IMR-90 (cell line): ENCODE measurements at regions not wholly inside any gene's neighbourhood (a gene's known extent, or its start where the extent isn't known, plus 50 kb on each side); places are given as distances from the start of the nearest gene placed in this dataset.

Experiments used
- ATAC-seq: fragments of 200-7000 bp; cut with Tn5 transposase; 2 replicates; pipeline ENCODE4 v1.9.1; 2020; ENCODE audit warnings: low read depth, mild to moderate bottlenecking, moderate library complexity
- BruUV-seq: library from RNA; stranded (reverse); fragments of 400-500 nt; replicated peaks from 2 replicates; lab custom pipeline; 2021; lab: Mats Ljungman, UMichigan
- CTCF ChIA-PET: fragments of 300-600 bp; formaldehyde crosslinking; extraction: SDS; loops from one replicate; lab custom pipeline; 2021; ENCODE audit warnings: antibody characterized with exemption; lab: Yijun Ruan, JAX
- POLR2A ChIA-PET: fragments of 300-600 bp; sonication (Branson Sonifier 250); formaldehyde crosslinking; loops from one replicate; lab custom pipeline; 2022; ENCODE audit warnings: antibody characterized with exemption; ENCODE audit not compliant: unreplicated experiment; lab: Charles Lee
- DNase-seq: peaks from one replicate; pipeline ENCODE4 v3.0.0; 2013
- H2AFZ ChIP-seq: replicated peaks from 2 replicates; pipeline ENCODE3; 2013; ENCODE audit warnings: low read length, mild to moderate bottlenecking; ENCODE audit not compliant: poor library complexity
- H2AK5ac ChIP-seq: 2 replicates; pipeline ENCODE4 v1.6.1; 2013; ENCODE audit warnings: low read depth, low read length, inconsistent platforms
- H2AK9ac ChIP-seq: replicated peaks from 2 replicates; pipeline ENCODE3; 2013; ENCODE audit warnings: mild to moderate bottlenecking, low read depth, low read length, moderate library complexity; ENCODE audit not compliant: poor library complexity
- H2BK120ac ChIP-seq: 2 replicates; pipeline ENCODE4 v1.6.1; 2013; ENCODE audit warnings: low read depth, low read length, inconsistent platforms
- H2BK15ac ChIP-seq: 3 replicates; pipeline ENCODE4 v1.6.1; 2013; ENCODE audit warnings: low read depth, low read length, inconsistent platforms
- H2BK20ac ChIP-seq: 2 replicates; pipeline ENCODE4 v1.6.1; 2013; ENCODE audit warnings: low read depth, mild to moderate bottlenecking, inconsistent platforms, low read length, moderate library complexity
- H2BK5ac ChIP-seq: 2 replicates; pipeline ENCODE4 v1.6.1; 2013; ENCODE audit warnings: mild to moderate bottlenecking, low read depth, low read length, inconsistent platforms; ENCODE audit not compliant: poor library complexity, severe bottlenecking
- H3K14ac ChIP-seq: replicated peaks from 2 replicates; pipeline ENCODE4 v1.6.1; 2013; ENCODE audit warnings: low read depth, low read length, inconsistent platforms
- H3K18ac ChIP-seq: 2 replicates; pipeline ENCODE4 v1.6.1; 2013; ENCODE audit warnings: low read depth, low read length, control low read depth
- H3K23ac ChIP-seq: 2 replicates; pipeline ENCODE4 v1.6.1; 2013; ENCODE audit warnings: low read depth, low read length, inconsistent platforms
- H3K27ac ChIP-seq: 2 replicates; pipeline ENCODE4 v1.5.1; 2013; ENCODE audit warnings: mild to moderate bottlenecking, control low read depth, low read length; ENCODE audit not compliant: insufficient read depth
- H3K27me3 ChIP-seq: 2 replicates; pipeline ENCODE4 v1.6.1; 2013; ENCODE audit warnings: low read length; ENCODE audit not compliant: control insufficient read depth, insufficient read depth
- H3K36me3 ChIP-seq: 2 replicates; pipeline ENCODE4 v1.6.1; 2013; ENCODE audit warnings: low read length, mixed read lengths; ENCODE audit not compliant: control insufficient read depth, insufficient read depth
- H3K4ac ChIP-seq: 2 replicates; pipeline ENCODE4 v1.6.1; 2013; ENCODE audit warnings: low read depth, low read length, inconsistent platforms
- H3K4me1 ChIP-seq: 2 replicates; pipeline ENCODE4 v1.6.1; 2013; ENCODE audit warnings: low read length, mixed read lengths; ENCODE audit not compliant: control insufficient read depth, insufficient read depth
- H3K4me2 ChIP-seq: 2 replicates; pipeline ENCODE4 v1.6.1; 2013; ENCODE audit warnings: low read depth, mild to moderate bottlenecking, control low read depth, low read length, moderate library complexity
- H3K4me3 ChIP-seq: 2 replicates; pipeline ENCODE4 v1.5.1; 2013; ENCODE audit warnings: low read depth, mild to moderate bottlenecking, control low read depth, low read length, moderate library complexity; ENCODE audit not compliant: insufficient read depth
- H3K56ac ChIP-seq: 2 replicates; pipeline ENCODE4 v1.6.1; 2013; ENCODE audit warnings: low read length, inconsistent platforms; ENCODE audit not compliant: insufficient read depth; ENCODE audit errors: extremely low read depth
- H3K79me1 ChIP-seq, 2 experiments: 2 replicates each; pipeline ENCODE4 v1.6.1; 2013; ENCODE audit warnings: low read length in 2 of 2, inconsistent platforms in 1 of 2, low read depth in 1 of 2
- H3K9ac ChIP-seq: 2 replicates; pipeline ENCODE4 v1.6.1; 2013; ENCODE audit warnings: low read depth, low read length, control low read depth
- H3K9me1 ChIP-seq: 2 replicates; pipeline ENCODE4 v1.6.1; 2013; ENCODE audit warnings: low read length, inconsistent platforms; ENCODE audit not compliant: insufficient read depth
- H3K9me3 ChIP-seq: 2 replicates; pipeline ENCODE4 v1.6.1; 2013; ENCODE audit warnings: low read length; ENCODE audit not compliant: control insufficient read depth, insufficient read depth
- H4K20me1 ChIP-seq: 2 replicates; pipeline ENCODE4 v1.6.1; 2013; ENCODE audit warnings: low read length, inconsistent platforms; ENCODE audit not compliant: insufficient read depth
- H4K5ac ChIP-seq: 2 replicates; pipeline ENCODE4 v1.6.1; 2013; ENCODE audit warnings: mild to moderate bottlenecking, low read depth, low read length, control low read depth
- H4K8ac ChIP-seq, 2 experiments: 2 replicates each; pipeline ENCODE4 v1.6.1; 2013; ENCODE audit warnings: low read depth in 2 of 2, low read length in 2 of 2, control low read depth in 1 of 2, inconsistent platforms in 1 of 2
- H4K91ac ChIP-seq: 2 replicates; pipeline ENCODE4 v1.6.1; 2013; ENCODE audit warnings: low read depth, low read length, inconsistent platforms; ENCODE audit not compliant: insufficient read depth
- CTCF ChIP-seq: conservative IDR thresholded peaks from 2 replicates; pipeline ENCODE4 v1.5.1; 2012; ENCODE audit warnings: mild to moderate bottlenecking, low read depth, low read length, improper control_type of control experiment
- WGBS, 2 experiments: methylation state at CpG; one replicate each; pipeline versions ENCODE4 v1.1.5 to v1.1.7; 2013; ENCODE audit warnings: missing lambda C conversion rate in 2 of 2; ENCODE audit not compliant: insufficient read length in 1 of 2; ENCODE audit errors: extremely low coverage in 2 of 2; 5-methylcytosine and 5-hydroxymethylcytosine counted together
- dilution Hi-C: fragments of 300-500 bp; cut with HindIII; formaldehyde crosslinking; loops from one replicate; pipeline ENCODE4 v1.14.3; 2018; ENCODE audit warnings: low sequenced_read_pairs; ENCODE audit not compliant: unreplicated experiment
- in situ Hi-C: fragments of 300-500 bp; cut with MboI; formaldehyde crosslinking; loops from 3 replicates; pipeline ENCODE4 v1.14.3; 2019; ENCODE audit warnings: low sequenced_read_pairs, inconsistent platforms, mixed read lengths
- intact Hi-C: fragments of 100-400 bp; cut with micrococcal nuclease; formaldehyde crosslinking; loops from 2 replicates; pipeline ENCODE4 v1.10.0; 2022

- dilution Hi-C loops: no loop called here
- no peak for DNase-seq
- intact Hi-C loops: no loop called here
- H3K18ac ChIP-seq: no peak overlapping the region
- H3K56ac ChIP-seq: no peak overlapping the region
- no peak for ATAC-seq
- H3K9me3 ChIP-seq: no peaks in the 10 kb centered on the region
- H3K36me3 ChIP-seq: no peaks in the 10 kb centered on the region
- H3K4ac ChIP-seq: no peak overlapping the region
- no peak overlapping the region for H3K4me2 ChIP-seq
- H2AK5ac ChIP-seq: no peak overlapping the region
- H3K4me1 ChIP-seq: no peaks in the 10 kb centered on the region
- no peak for TF ChIP-seq CTCF
- in situ Hi-C loops: no loop called here
- no peaks in the 10 kb centered on the region for H4K20me1 ChIP-seq
- no peaks in the 10 kb centered on the region for H3K79me1 ChIP-seq
- H2BK120ac ChIP-seq: no peak overlapping the region
- no peak overlapping the region for H4K91ac ChIP-seq
- no peak overlapping the region for H2AFZ ChIP-seq
- POLR2A ChIA-PET: no interaction called here
- H2BK20ac ChIP-seq: no peak overlapping the region
- no peaks in the 10 kb centered on the region for H3K9me1 ChIP-seq
- H3K23ac ChIP-seq: no peak overlapping the region
- H3K4me3 ChIP-seq: no peak overlapping the region
- H3K9ac ChIP-seq: no peak overlapping the region
- H3K14ac ChIP-seq: no peak overlapping the region
- H4K8ac ChIP-seq: no peak overlapping the region
- H3K27me3 ChIP-seq: no peaks in the 10 kb centered on the region
- H2BK5ac ChIP-seq: no peak overlapping the region
- no peak overlapping the region for H3K27ac ChIP-seq
- BruUV-seq: no TSS peak
- no peak overlapping the region for H2BK15ac ChIP-seq
- no peak overlapping the region for H2AK9ac ChIP-seq
- 60% methylated on average over 1 of the region's 11 CpGs; no CpG with 5 or more reads in 1 of the 2 experiments for WGBS, 2 experiments
- CTCF ChIA-PET: no interaction called here
- H4K5ac ChIP-seq: no peak overlapping the region
Observed at GRCh38 chr21:16239659-16240265, 510.0 kb downstream of the USP25 start.
